Amniotic epithelial cell (primary cell): ENCODE measurements at regions not wholly inside any gene's neighbourhood (a gene's known extent, or its start where the extent isn't known, plus 50 kb on each side); places are given as distances from the start of the nearest gene placed in this dataset.

Source experiments
- DNase-seq: peaks from one replicate; pipeline ENCODE4 v3.0.0-alpha.2; 2010; ENCODE audit warnings: low read depth

- no peak for DNase-seq
These were observed 311.1 kb downstream of the SLC6A15 start for GRCh38 chr12:84601483-84601882.

- peak; percentile 18 for DNase-seq
These were observed 313.1 kb downstream of the SLC6A15 start for GRCh38 chr12:84599539-84599938.

GRCh38 chr12:84596266-84596665, 316.3 kb downstream of the SLC6A15 start:
- no peak for DNase-seq

- no peak for DNase-seq
These were observed 318.4 kb downstream of the SLC6A15 start for GRCh38 chr12:84594157-84594556.

- DNase-seq = no peak
These were observed 326.7 kb downstream of the SLC6A15 start for GRCh38 chr12:84585776-84586395.

GRCh38 chr12:84572196-84572595, 340.4 kb downstream of the SLC6A15 start:
- no peak for DNase-seq

GRCh38 chr12:84562331-84562730, 350.3 kb downstream of the SLC6A15 start:
- no peak for DNase-seq

- peak; percentile 2 for DNase-seq
These were observed 351.2 kb downstream of the SLC6A15 start for GRCh38 chr12:84561351-84561750.

- no peak for DNase-seq
These were observed 358.3 kb downstream of the SLC6A15 start for GRCh38 chr12:84554199-84554723.

GRCh38 chr12:84553331-84554117, 359.1 kb downstream of the SLC6A15 start:
- no peak for DNase-seq

- no peak for DNase-seq
These were observed 361.2 kb downstream of the SLC6A15 start for GRCh38 chr12:84551373-84551772.

GRCh38 chr12:84550518-84550917, 362.1 kb downstream of the SLC6A15 start:
- no peak for DNase-seq

GRCh38 chr12:84542289-84542688, 370.3 kb downstream of the SLC6A15 start:
- DNase-seq = no peak

GRCh38 chr12:84537666-84538065, 374.9 kb downstream of the SLC6A15 start:
- no peak for DNase-seq

GRCh38 chr12:84512751-84513150, 399.8 kb downstream of the SLC6A15 start:
- DNase-seq = no peak

- no peak for DNase-seq
These were observed 403.7 kb downstream of the SLC6A15 start for GRCh38 chr12:84508851-84509260.

GRCh38 chr12:84507956-84508850, 404.4 kb downstream of the SLC6A15 start:
- DNase-seq = peak; percentile 88

GRCh38 chr12:84506282-84506681, 406.3 kb downstream of the SLC6A15 start:
- no peak for DNase-seq

- peak; percentile 63 for DNase-seq
These were observed 409.5 kb downstream of the SLC6A15 start for GRCh38 chr12:84502907-84503787.

GRCh38 chr12:84502180-84502860, 410.3 kb downstream of the SLC6A15 start:
- no peak for DNase-seq

GRCh38 chr12:84497819-84498218, 414.8 kb downstream of the SLC6A15 start:
- peak; percentile 3 for DNase-seq
